Stimulated activated CD4-positive, alpha-beta T cell treated with anti-CD3 and anti-CD28 coated beads, Interleukin-12 subunit alpha, Interleukin-12 subunit beta, amount 100 ng/mL, for 48 hours (primary cell): ENCODE measurements at regions not wholly inside any gene's neighbourhood (a gene's known extent, or its start where the extent isn't known, plus 50 kb on each side); places are given as distances from the start of the nearest gene placed in this dataset.
"Not testable (repeated sequence)": the region's sequence is repeated elsewhere in the genome, so short reads cannot be mapped to it uniquely, and the experiment has no call there.

Source experiments
- DNase-seq, 3 donors: peaks; one replicate each; pipeline ENCODE4 v3.0.0-alpha.2; 2020; ENCODE audit warnings: low read depth in 2 of 3, low spot score in 1 of 3

GRCh38 chr1:163980394-163980793, 578.6 kb upstream of the PBX1 start:
- DNase-seq: no peak

- DNase-seq: no peak
Measured at GRCh38 chr1:163981500-163982030, 577.4 kb upstream of the PBX1 start.

- DNase-seq: no peak
Measured at GRCh38 chr1:163983097-163983496, 575.9 kb upstream of the PBX1 start.

GRCh38 chr1:163985700-163986099, 573.3 kb upstream of the PBX1 start:
- no peak for DNase-seq

- DNase-seq: no peak
Measured at GRCh38 chr1:163999131-163999530, 559.9 kb upstream of the PBX1 start.

- not testable (repeated sequence) for DNase-seq
Measured at GRCh38 chr1:164006186-164006585, 552.8 kb upstream of the PBX1 start.

- no peak for DNase-seq
Measured at GRCh38 chr1:164006621-164007020, 552.4 kb upstream of the PBX1 start.

- DNase-seq: no peak
Measured at GRCh38 chr1:164017239-164017638, 541.7 kb upstream of the PBX1 start.

GRCh38 chr1:164020391-164020790, 538.6 kb upstream of the PBX1 start:
- no peak for DNase-seq

GRCh38 chr1:164021813-164022212, 537.2 kb upstream of the PBX1 start:
- no peak for DNase-seq

- DNase-seq: no peak
Measured at GRCh38 chr1:164033782-164034181, 525.2 kb upstream of the PBX1 start.

- DNase-seq: no peak
Measured at GRCh38 chr1:164040754-164041153, 518.2 kb upstream of the PBX1 start.

GRCh38 chr1:164051782-164052181, 507.2 kb upstream of the PBX1 start:
- no peak for DNase-seq

- no peak for DNase-seq
Measured at GRCh38 chr1:164054331-164054730, 504.7 kb upstream of the PBX1 start.

- no peak for DNase-seq
Measured at GRCh38 chr1:164058198-164058597, 500.8 kb upstream of the PBX1 start.

- DNase-seq: no peak
Measured at GRCh38 chr1:164061528-164061927, 497.5 kb upstream of the PBX1 start.

GRCh38 chr1:164064501-164064900, 494.5 kb upstream of the PBX1 start:
- no peak for DNase-seq

- no peak for DNase-seq
Measured at GRCh38 chr1:164071288-164071687, 487.7 kb upstream of the PBX1 start.

GRCh38 chr1:164086832-164087231, 472.2 kb upstream of the PBX1 start:
- no peak for DNase-seq

GRCh38 chr1:164087906-164088453, 471.0 kb upstream of the PBX1 start:
- no peak for DNase-seq

GRCh38 chr1:164092603-164093353, 466.2 kb upstream of the PBX1 start:
- DNase-seq: no peak

GRCh38 chr1:164093543-164093942, 465.4 kb upstream of the PBX1 start:
- DNase-seq: no peak

GRCh38 chr1:164101802-164102201, 457.2 kb upstream of the PBX1 start:
- DNase-seq: no peak
